ENCODE measurements at regions not wholly inside any gene's neighbourhood (a gene's known extent, or its start where the extent isn't known, plus 50 kb on each side); places are given as distances from the start of the nearest gene placed in this dataset.

- ATAC-seq (replicated peaks; ENCODE audit: extremely low read depth, poor library complexity, severe bottlenecking) (no peak), DNase-seq (ENCODE audit: low spot score in 2 of 2) (no peak)
- Mint-ChIP-seq H3K9me3 (peaks cover 7% of the 10 kb centered on the region), H3K4me1 (no peaks in the 10 kb centered on the region), H3K4me3 (no peak overlapping the region), H3K27ac (ENCODE audit: low read depth) (no peak overlapping the region), H3K36me3 (ENCODE audit: insufficient read depth) (no peaks in the 10 kb centered on the region), H3K27me3 (no peaks in the 10 kb centered on the region)
Measured at GRCh38 chr4:152143806-152144205, 383.0 kb upstream of the GATB start.

DNA sequence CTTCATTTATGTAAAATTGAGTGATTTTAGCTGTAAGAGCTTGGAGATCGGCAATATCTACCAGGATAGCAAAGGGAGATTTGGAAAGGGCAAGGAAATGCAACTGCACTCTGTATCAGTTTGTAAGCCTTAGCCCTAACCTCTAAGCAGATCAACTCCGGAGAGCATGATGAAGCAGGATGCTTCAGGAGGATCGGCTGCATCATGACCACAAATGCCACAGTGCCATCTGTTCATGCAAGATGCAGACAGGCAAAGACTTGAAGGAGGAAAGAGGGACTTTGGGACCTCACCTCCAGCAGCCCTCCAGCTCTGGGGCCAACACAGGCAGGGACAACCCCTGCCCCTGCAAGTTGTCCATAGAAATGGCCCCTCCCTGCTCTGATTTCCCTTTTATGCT is 377.6 kb upstream of the GATB start:
- H3K4me1 Mint-ChIP-seq, result peaks cover 18% of the 10 kb centered on the region
- DNase-seq (ENCODE audit: low spot score in 2 of 2), result no peak
- no peak overlapping the region for H3K27ac Mint-ChIP-seq (ENCODE audit: low read depth)
- ATAC-seq (replicated peaks; ENCODE audit: extremely low read depth, poor library complexity, severe bottlenecking), result peak; percentile 80
- no peaks in the 10 kb centered on the region for H3K27me3 Mint-ChIP-seq
- H3K36me3 Mint-ChIP-seq (ENCODE audit: insufficient read depth), result no peaks in the 10 kb centered on the region
- H3K9me3 Mint-ChIP-seq, result no peaks in the 10 kb centered on the region
- peak overlapping the region; percentile 19 for H3K4me3 Mint-ChIP-seq

- H3K9me3 Mint-ChIP-seq, result peaks cover 3% of the 10 kb centered on the region
- no peak for DNase-seq (ENCODE audit: low spot score in 2 of 2)
- no peak overlapping the region for H3K27ac Mint-ChIP-seq (ENCODE audit: low read depth)
- H3K4me3 Mint-ChIP-seq, result no peak overlapping the region
- H3K27me3 Mint-ChIP-seq, result no peaks in the 10 kb centered on the region
- H3K4me1 Mint-ChIP-seq, result peaks cover 18% of the 10 kb centered on the region
- no peaks in the 10 kb centered on the region for H3K36me3 Mint-ChIP-seq (ENCODE audit: insufficient read depth)
- ATAC-seq (replicated peaks; ENCODE audit: extremely low read depth, poor library complexity, severe bottlenecking), result no peak
Measured at GRCh38 chr4:152132776-152133175, 372.0 kb upstream of the GATB start.

- ATAC-seq (replicated peaks; ENCODE audit: extremely low read depth, poor library complexity, severe bottlenecking) (no peak), DNase-seq (ENCODE audit: low spot score in 2 of 2) (no peak)
- Mint-ChIP-seq H3K27ac (ENCODE audit: low read depth) (no peak overlapping the region), H3K9me3 (peaks cover 20% of the 10 kb centered on the region), H3K4me1 (peaks cover 14% of the 10 kb centered on the region), H3K4me3 (no peak overlapping the region), H3K36me3 (ENCODE audit: insufficient read depth) (no peaks in the 10 kb centered on the region), H3K27me3 (no peaks in the 10 kb centered on the region)
Measured at GRCh38 chr4:152128356-152128755, 367.5 kb upstream of the GATB start.

DNA sequence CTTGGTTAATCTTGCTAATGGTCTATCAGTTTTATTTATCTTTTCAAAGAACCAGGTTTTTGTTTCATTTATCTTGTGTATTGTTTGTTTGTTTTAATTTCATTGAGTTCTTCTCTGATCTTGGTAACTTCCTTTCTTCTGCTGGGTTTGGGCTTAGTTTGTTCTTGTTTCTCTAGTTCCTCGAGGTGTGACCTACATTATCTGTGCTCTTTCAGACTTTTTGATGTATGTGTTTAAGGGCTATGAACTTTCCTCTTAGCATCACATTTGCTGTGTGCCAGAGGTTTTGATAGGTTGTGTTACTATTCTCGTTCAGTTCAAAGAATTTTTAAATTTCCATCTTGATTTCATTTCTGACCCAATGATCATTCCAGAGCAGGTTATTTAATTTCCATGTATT is 365.4 kb upstream of the GATB start:
- no peak for DNase-seq (ENCODE audit: low spot score in 2 of 2)
- Mint-ChIP-seq H3K9me3 (peaks cover 22% of the 10 kb centered on the region), H3K27me3 (no peaks in the 10 kb centered on the region), H3K4me1 (peaks cover 13% of the 10 kb centered on the region), H3K36me3 (ENCODE audit: insufficient read depth) (no peaks in the 10 kb centered on the region), H3K4me3 (no peak overlapping the region), H3K27ac (ENCODE audit: low read depth) (no peak overlapping the region)
- ATAC-seq (replicated peaks; ENCODE audit: extremely low read depth, poor library complexity, severe bottlenecking), result no peak

DNA sequence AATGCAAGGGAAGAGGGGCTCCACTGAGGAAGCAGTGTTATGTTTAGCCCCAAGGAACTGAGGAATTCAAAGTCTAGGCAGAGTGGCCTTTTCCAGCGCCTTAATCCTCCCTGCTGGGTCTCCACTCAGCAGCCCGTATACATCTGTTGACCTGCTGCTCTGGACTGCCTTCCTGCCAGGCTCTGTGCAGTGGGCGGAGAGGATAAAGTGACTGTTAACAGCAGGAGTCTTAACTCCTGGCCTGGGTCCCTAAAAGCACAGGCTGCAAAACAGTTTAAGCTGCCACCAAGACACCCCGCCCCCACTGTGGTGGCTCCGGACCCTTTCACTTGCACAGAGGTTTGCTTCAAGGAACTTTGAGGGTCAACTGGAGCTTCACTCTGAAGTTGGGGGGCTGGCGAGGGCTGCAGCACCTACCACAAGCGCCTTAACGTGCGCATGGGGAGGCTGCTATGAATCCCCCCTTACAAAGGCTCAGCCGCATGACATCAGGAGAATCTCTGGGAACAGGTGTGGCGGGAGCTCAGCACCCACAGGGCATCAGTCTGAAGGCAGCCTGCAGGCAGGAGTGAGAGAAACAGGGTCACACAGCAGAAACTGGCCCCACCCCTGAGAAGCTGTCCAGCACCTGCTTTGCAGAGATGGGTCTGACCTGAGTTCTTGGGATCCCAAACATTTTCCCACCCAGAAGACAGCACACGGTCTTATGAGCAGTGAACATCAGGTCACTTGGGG is 358.2 kb upstream of the GATB start:
- H3K9me3 Mint-ChIP-seq, result peaks cover 17% of the 10 kb centered on the region
- no peak for ATAC-seq (replicated peaks; ENCODE audit: extremely low read depth, poor library complexity, severe bottlenecking)
- DNase-seq (ENCODE audit: low spot score in 2 of 2), result no peak
- no peak overlapping the region for H3K27ac Mint-ChIP-seq (ENCODE audit: low read depth)
- H3K4me1 Mint-ChIP-seq, result peaks cover 31% of the 10 kb centered on the region
- H3K4me3 Mint-ChIP-seq, result no peak overlapping the region
- no peaks in the 10 kb centered on the region for H3K27me3 Mint-ChIP-seq
- peaks cover 4% of the 10 kb centered on the region for H3K36me3 Mint-ChIP-seq (ENCODE audit: insufficient read depth)

GRCh38 chr4:152117933-152118507 is 357.2 kb upstream of the GATB start:
- DNase-seq (ENCODE audit: low spot score in 2 of 2) (no peak), ATAC-seq (replicated peaks; ENCODE audit: extremely low read depth, poor library complexity, severe bottlenecking) (no peak)
- H3K9me3 Mint-ChIP-seq, result peaks cover 10% of the 10 kb centered on the region
- no peak overlapping the region for H3K27ac Mint-ChIP-seq (ENCODE audit: low read depth)
- H3K4me3 Mint-ChIP-seq, result no peak overlapping the region
- H3K36me3 Mint-ChIP-seq (ENCODE audit: insufficient read depth), result peaks cover 4% of the 10 kb centered on the region
- H3K27me3 Mint-ChIP-seq, result no peaks in the 10 kb centered on the region
- peaks cover 37% of the 10 kb centered on the region for H3K4me1 Mint-ChIP-seq

DNA sequence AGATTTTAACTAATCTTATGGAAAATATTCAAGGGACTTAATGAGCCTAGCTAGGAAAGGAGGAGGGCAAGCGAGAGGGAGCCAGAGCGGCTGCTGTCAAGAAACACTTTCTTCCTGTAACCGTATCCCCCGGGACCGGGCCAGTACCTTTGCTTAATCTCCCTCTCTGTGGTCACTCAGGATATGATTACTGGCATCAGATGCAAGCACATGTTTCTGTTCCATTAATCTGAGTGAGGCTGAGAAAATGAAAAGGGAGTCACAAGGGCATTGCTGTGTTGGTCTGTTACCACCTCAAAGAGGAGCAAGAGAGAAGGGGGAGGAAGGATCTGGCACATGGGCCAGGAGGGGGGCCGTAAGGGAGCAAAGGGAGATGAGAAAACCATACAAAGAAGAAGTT is 356.7 kb upstream of the GATB start:
- DNase-seq (ENCODE audit: low spot score in 2 of 2), result no peak
- Mint-ChIP-seq H3K9me3 (peaks cover 10% of the 10 kb centered on the region), H3K36me3 (ENCODE audit: insufficient read depth) (peaks cover 4% of the 10 kb centered on the region), H3K4me3 (no peak overlapping the region), H3K4me1 (peaks cover 42% of the 10 kb centered on the region), H3K27me3 (no peaks in the 10 kb centered on the region), H3K27ac (ENCODE audit: low read depth) (peak overlapping the region; percentile 89)
- ATAC-seq (replicated peaks; ENCODE audit: extremely low read depth, poor library complexity, severe bottlenecking), result no peak

GRCh38 chr4:152117054-152117453 is 356.2 kb upstream of the GATB start:
- ATAC-seq (replicated peaks; ENCODE audit: extremely low read depth, poor library complexity, severe bottlenecking) (no peak), DNase-seq (ENCODE audit: low spot score in 2 of 2) (no peak)
- Mint-ChIP-seq H3K36me3 (ENCODE audit: insufficient read depth) (peaks cover 4% of the 10 kb centered on the region), H3K4me1 (peaks cover 47% of the 10 kb centered on the region), H3K9me3 (peaks cover 10% of the 10 kb centered on the region), H3K27me3 (no peaks in the 10 kb centered on the region), H3K4me3 (peak overlapping the region; percentile 70), H3K27ac (ENCODE audit: low read depth) (peak overlapping the region; percentile 89)

DNA sequence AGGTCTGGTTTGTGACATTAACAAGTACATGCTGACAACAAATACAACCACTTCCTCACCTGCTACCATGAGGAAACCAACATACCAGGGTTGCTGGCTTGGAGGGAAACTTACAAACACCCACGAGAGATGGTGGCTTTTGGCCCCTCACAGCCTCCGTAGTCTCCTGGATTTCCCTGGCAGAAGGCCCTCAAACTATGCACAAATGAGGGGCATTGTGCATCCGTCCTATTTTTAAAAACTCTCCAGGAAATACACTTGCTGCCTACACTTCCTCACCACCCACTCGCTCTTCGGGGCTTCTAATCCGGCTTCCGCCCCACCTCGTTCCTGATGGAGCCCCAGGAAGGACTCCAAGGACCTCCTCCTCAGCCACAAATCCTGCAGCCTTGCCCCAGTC is 355.0 kb upstream of the GATB start:
- peak overlapping the region; percentile 70 for H3K4me3 Mint-ChIP-seq
- H3K4me1 Mint-ChIP-seq, result peaks cover 50% of the 10 kb centered on the region
- peaks cover 4% of the 10 kb centered on the region for H3K36me3 Mint-ChIP-seq (ENCODE audit: insufficient read depth)
- peaks cover 10% of the 10 kb centered on the region for H3K9me3 Mint-ChIP-seq
- H3K27me3 Mint-ChIP-seq, result no peaks in the 10 kb centered on the region
- DNase-seq (ENCODE audit: low spot score in 2 of 2) (no peak), ATAC-seq (replicated peaks; ENCODE audit: extremely low read depth, poor library complexity, severe bottlenecking) (peak; percentile 78)
- H3K27ac Mint-ChIP-seq (ENCODE audit: low read depth), result peak overlapping the region; percentile 89

DNA sequence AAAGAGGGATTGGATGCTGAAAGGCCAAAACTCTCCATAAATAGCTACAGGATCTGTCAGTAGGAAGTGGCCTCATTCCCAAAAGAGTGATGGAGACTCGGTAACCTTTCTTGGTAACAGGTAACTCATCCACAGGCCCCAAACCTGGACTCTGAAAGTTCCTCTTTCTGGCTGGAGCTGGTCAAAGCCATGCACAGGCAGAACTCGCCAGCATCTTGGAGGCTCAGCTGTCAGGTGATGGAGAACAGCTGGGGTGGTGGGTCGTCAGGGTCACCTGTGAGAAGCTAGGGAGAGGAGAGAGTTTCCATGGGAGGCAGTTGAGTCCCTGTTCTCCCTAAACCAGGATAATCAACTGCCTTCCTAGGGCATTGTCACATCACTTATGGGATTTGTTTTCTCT is 354.3 kb upstream of the GATB start:
- Mint-ChIP-seq H3K27ac (ENCODE audit: low read depth) (peak overlapping the region; percentile 89), H3K4me1 (peaks cover 55% of the 10 kb centered on the region)

DNA sequence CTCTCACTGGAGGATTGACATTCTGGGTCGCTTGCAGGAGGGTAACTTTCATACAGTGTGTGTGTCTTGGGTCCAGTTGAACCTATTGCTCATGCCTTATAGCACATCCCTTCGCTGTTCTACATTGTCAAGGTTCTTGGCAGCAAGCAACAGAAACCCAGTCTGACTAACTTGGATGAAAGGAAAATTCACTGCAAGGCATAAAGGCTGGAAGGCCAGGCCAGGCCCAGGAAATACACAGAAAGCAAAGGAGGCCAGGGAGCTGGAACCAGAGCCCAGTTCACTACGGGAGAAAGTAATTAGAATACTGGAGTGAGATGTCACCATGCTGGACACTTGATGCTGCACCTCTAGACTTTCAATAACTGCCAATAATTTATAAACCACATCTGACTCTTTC is 353.8 kb upstream of the GATB start:
- ATAC-seq (replicated peaks; ENCODE audit: extremely low read depth, poor library complexity, severe bottlenecking) (no peak), DNase-seq (ENCODE audit: low spot score in 2 of 2) (no peak)
- no peak overlapping the region for H3K4me3 Mint-ChIP-seq
- H3K36me3 Mint-ChIP-seq (ENCODE audit: insufficient read depth), result peaks cover 4% of the 10 kb centered on the region
- H3K4me1 Mint-ChIP-seq, result peaks cover 58% of the 10 kb centered on the region
- H3K27ac Mint-ChIP-seq (ENCODE audit: low read depth), result peak overlapping the region; percentile 74
- peaks cover 10% of the 10 kb centered on the region for H3K9me3 Mint-ChIP-seq
- H3K27me3 Mint-ChIP-seq, result no peaks in the 10 kb centered on the region

More for the DNA sequence above, 354.3 kb upstream of the GATB start:
- Mint-ChIP-seq H3K36me3 (ENCODE audit: insufficient read depth) (peaks cover 4% of the 10 kb centered on the region), H3K27me3 (no peaks in the 10 kb centered on the region), H3K4me3 (no peak overlapping the region), H3K9me3 (peaks cover 10% of the 10 kb centered on the region)
- DNase-seq (ENCODE audit: low spot score in 2 of 2) (no peak), ATAC-seq (replicated peaks; ENCODE audit: extremely low read depth, poor library complexity, severe bottlenecking) (no peak)

- H3K9me3 Mint-ChIP-seq, result peaks cover 10% of the 10 kb centered on the region
- H3K4me3 Mint-ChIP-seq, result no peak overlapping the region
- peaks cover 4% of the 10 kb centered on the region for H3K36me3 Mint-ChIP-seq (ENCODE audit: insufficient read depth)
- no peak for DNase-seq (ENCODE audit: low spot score in 2 of 2)
- H3K27ac Mint-ChIP-seq (ENCODE audit: low read depth), result peak overlapping the region; percentile 74
- H3K27me3 Mint-ChIP-seq, result no peaks in the 10 kb centered on the region
- peak; percentile 22 for ATAC-seq (replicated peaks; ENCODE audit: extremely low read depth, poor library complexity, severe bottlenecking)
- H3K4me1 Mint-ChIP-seq, result peaks cover 67% of the 10 kb centered on the region
Measured at GRCh38 chr4:152112887-152113286, 352.1 kb upstream of the GATB start.
